LNCAP (cell line): ENCODE measurements at regions not wholly inside any gene's neighbourhood (a gene's known extent, or its start where the extent isn't known, plus 50 kb on each side); places are given as distances from the start of the nearest gene placed in this dataset.

Experiments
- TF ChIP-seq, protein P1 (sequence below): fragments of 450-650 bp; IDR thresholded peaks from 2 replicates; pipeline ENCODE4 v1.5.1; 2017; ENCODE audit warnings: mild to moderate bottlenecking

DNA sequence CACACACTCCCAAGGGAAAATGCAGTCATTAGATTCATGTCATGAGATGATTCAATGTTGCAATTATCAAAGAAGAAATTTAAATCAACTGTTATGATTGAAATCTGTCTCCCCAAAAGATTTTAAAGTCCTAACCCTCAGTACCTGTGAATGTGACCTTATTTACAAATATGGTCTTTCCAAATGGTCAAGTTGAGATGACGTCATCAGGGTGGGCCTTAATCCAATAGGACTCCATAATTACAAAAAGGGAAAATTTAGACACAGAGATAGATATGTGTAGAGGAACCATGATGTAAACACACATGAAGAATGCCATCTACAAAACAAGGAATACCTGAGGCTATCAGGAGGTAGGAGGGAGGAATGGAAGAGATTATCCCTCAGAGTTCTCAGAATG lies 221.1 kb downstream of the ISL1 start:
- TF ChIP-seq, protein P1, sequence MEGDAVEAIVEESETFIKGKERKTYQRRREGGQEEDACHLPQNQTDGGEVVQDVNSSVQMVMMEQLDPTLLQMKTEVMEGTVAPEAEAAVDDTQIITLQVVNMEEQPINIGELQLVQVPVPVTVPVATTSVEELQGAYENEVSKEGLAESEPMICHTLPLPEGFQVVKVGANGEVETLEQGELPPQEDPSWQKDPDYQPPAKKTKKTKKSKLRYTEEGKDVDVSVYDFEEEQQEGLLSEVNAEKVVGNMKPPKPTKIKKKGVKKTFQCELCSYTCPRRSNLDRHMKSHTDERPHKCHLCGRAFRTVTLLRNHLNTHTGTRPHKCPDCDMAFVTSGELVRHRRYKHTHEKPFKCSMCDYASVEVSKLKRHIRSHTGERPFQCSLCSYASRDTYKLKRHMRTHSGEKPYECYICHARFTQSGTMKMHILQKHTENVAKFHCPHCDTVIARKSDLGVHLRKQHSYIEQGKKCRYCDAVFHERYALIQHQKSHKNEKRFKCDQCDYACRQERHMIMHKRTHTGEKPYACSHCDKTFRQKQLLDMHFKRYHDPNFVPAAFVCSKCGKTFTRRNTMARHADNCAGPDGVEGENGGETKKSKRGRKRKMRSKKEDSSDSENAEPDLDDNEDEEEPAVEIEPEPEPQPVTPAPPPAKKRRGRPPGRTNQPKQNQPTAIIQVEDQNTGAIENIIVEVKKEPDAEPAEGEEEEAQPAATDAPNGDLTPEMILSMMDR: no peak

DNA sequence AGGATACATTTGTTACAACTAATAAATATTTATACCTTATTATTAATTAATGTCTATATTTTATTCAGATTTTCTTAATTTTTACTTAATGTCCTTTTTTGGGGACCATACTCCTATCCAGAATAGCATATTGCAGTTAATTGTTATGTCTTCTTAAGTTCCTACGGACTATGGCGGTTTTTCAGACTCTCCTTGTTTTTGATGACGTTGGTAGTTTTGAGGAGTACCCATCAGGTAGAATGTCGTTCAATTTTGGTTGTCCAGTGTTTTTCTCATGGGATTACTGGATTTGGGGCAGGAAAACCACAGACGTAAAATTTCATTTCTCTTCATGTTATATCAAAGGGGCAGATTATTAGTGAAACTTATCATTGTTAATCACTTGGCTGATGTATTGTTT lies 223.7 kb downstream of the ISL1 start:
- TF ChIP-seq, protein P1: no peak

DNA sequence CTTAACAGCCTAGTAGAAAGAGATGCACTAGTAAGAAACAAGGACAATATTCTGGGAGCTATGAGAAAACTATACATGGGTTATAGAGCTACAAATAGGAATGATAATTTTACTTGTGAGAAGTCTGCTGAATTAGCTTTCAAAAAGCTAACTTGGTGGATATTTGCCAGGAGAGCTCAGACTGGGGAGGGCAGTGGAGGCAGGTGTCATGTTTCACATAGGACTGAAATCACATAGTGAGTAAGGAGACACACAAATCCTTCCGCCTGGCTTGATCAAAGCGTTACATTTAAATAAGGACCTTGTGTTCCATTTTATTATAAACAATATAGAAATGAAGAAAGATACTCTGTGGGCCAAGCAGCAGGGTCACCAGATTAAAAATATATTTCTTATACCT lies 235.0 kb downstream of the ISL1 start:
- TF ChIP-seq, protein P1: no peak

DNA sequence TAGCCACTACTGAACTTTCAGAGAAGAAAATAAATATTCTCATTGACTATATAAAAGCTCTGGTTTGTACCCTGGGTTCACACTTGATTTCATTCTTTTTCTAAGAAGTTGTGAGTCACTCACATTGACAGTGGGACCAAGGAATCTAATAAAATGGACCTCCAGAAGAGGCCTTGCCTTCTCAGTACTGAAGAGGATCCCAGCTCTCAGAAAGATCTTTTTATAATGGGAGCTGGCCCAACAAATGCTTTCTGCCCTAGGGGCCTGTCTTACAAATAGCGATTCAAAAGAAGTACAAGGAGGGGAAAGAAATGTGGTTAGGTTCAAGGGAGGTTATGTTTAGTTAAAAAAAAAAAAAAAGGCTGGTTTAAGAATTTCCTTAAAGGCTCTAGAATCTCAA lies 237.9 kb downstream of the ISL1 start:
- TF ChIP-seq, protein P1: no peak

DNA sequence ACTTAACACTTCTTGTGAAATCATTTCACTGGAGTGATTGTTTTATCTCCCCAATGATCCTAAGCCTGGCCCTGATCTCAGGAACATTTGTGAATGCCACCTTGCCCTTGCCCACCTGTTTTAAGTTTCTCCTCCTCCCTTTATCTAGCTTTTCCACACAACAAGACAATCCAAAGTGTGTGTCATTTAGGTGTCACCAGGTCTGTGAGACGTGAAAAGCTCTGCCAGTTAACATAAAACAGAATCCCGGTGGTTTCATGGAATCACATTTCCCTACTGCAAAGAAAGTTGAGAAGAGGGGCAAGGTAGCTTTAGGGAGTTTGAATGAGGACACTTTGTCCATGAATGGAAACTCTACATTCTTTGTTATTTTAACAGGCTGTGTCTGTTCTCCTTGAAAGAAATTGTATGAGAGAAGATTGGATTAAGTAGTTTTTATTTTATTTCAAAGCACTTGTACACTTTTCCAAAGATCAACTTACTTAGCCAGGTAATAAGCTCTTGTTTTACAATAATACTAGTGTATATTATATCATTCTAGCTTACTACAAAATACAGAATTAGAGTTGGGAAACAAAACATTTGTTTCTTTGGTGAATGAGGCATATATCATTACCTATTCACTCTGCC lies 239.0 kb downstream of the ISL1 start:
- TF ChIP-seq, protein P1: no peak

DNA sequence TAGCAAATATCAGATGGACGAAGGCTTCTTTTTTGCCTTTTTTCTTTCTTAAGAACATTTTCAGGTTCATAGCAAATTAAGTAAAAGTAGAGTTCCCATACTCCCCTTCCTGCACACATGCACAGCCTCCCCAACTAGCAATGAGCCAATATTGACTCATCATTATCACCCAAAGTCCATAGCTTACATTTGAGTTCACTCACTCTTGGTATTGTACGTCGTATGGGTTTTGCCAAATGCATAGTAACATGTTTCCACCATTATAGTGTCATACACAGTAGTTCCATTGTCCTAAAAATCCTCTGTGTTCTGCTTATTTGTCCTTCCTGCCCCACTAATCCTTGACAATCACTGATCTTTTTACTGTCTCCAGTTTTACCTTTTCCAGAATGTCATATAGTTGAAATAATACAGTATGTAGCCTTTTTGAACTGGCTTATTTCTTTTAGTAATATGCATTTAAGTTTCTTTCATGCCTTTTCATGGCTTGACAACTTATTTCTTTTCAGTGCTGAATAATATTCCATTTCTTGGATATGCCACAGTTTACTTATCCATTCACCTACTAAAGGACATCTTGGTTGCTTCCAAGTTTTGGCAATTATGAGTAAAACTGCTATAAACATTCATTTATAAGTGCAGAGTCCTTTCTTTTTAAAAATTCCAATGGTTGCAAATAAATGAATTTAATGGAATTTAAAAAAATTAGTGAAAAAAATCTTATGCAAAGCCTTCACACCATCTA lies 242.1 kb downstream of the ISL1 start:
- TF ChIP-seq, protein P1: no peak

DNA sequence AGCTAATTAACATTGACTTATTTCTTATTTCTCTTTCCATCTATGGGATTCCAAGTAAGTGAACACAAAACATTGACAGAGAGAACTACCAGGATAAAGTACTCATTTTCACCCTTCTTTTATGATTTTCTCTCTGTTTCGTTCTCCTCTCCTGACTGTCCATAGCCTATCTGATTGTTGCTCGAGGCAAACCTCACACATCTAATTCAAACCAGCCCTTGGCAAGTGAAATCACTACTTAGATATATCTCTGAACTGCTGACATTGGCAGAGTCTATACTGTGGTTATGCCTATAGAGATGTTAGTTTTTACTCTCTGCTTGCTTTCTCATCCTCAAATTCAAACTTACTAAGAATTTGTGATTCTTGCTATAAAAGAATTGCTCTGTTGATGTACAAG lies 248.8 kb downstream of the ISL1 start:
- TF ChIP-seq, protein P1: no peak
